Gastroesophageal sphincter (tissue), 3 donors: ENCODE measurements at regions not wholly inside any gene's neighbourhood (a gene's known extent, or its start where the extent isn't known, plus 50 kb on each side); places are given as distances from the start of the nearest gene placed in this dataset.

Source experiments
- POLR2A ChIP-seq, 2 donors: fragments of 450-650 bp; IDR thresholded peaks; one replicate each; pipeline ENCODE4 v1.6.1; 2017; ENCODE audit warnings: antibody characterized with exemption in 2 of 2, mild to moderate bottlenecking in 2 of 2, moderate library complexity in 1 of 2
- TF ChIP-seq, protein P1 (sequence below), 4 experiments: fragments of 200-600 bp in 2 of 4; fragments of 450-650 bp in 2 of 4; sonication (generic) in 1 of 4; IDR thresholded peaks; one replicate each; pipeline ENCODE4 v1.5.1; 2017 to 2019; ENCODE audit warnings: antibody characterized with exemption in 4 of 4, mild to moderate bottlenecking in 2 of 4, moderate library complexity in 2 of 4

DNA sequence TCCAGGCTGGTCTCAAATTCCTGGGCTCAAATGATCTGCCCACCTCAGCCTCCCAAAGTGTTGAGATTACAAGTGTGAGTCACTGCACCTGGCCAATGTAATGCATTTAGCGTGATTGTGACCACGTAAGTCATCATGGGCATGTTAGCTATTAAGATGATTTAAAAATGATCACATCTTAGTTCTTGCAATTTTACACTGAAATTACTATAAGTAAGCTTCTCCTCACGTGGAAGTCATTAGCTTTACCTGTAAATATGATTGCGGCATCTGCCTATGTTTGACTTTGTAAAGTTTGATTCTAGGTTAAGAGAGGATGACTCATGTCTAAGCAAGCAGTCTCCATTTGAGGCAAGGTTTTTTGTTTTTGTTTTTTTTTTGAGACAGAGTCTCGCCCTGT is 85.5 kb downstream of the PMAIP1 start:
- TF ChIP-seq, protein P1, sequence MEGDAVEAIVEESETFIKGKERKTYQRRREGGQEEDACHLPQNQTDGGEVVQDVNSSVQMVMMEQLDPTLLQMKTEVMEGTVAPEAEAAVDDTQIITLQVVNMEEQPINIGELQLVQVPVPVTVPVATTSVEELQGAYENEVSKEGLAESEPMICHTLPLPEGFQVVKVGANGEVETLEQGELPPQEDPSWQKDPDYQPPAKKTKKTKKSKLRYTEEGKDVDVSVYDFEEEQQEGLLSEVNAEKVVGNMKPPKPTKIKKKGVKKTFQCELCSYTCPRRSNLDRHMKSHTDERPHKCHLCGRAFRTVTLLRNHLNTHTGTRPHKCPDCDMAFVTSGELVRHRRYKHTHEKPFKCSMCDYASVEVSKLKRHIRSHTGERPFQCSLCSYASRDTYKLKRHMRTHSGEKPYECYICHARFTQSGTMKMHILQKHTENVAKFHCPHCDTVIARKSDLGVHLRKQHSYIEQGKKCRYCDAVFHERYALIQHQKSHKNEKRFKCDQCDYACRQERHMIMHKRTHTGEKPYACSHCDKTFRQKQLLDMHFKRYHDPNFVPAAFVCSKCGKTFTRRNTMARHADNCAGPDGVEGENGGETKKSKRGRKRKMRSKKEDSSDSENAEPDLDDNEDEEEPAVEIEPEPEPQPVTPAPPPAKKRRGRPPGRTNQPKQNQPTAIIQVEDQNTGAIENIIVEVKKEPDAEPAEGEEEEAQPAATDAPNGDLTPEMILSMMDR (IDR thresholded peaks at IDR 0.05): no peak
- no peak for TF ChIP-seq POLR2A (IDR thresholded peaks at IDR 0.05)
